ENCODE measurements at regions not wholly inside any gene's neighbourhood (a gene's known extent, or its start where the extent isn't known, plus 50 kb on each side); places are given as distances from the start of the nearest gene placed in this dataset.

DNA sequence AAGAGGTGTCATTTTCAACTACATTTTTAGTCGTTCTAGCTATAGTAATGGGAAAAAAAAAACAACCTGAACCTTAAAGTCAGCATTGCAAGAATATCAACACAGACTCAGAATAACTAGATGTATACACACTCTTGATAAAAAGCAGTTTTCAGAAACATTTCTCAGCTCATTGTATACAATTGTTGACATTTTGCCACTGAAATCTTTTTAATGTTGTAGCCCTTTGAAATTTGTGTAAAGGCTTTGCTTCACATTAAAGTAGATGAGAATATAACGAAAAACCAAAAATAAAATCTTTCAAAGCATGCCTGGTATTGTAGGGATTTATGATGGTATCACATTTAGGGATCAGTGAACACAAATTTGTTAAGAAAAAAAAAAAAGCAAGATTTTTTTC lies 87.2 kb upstream of the SLC10A2 start:
- TF ChIP-seq, protein P1, sequence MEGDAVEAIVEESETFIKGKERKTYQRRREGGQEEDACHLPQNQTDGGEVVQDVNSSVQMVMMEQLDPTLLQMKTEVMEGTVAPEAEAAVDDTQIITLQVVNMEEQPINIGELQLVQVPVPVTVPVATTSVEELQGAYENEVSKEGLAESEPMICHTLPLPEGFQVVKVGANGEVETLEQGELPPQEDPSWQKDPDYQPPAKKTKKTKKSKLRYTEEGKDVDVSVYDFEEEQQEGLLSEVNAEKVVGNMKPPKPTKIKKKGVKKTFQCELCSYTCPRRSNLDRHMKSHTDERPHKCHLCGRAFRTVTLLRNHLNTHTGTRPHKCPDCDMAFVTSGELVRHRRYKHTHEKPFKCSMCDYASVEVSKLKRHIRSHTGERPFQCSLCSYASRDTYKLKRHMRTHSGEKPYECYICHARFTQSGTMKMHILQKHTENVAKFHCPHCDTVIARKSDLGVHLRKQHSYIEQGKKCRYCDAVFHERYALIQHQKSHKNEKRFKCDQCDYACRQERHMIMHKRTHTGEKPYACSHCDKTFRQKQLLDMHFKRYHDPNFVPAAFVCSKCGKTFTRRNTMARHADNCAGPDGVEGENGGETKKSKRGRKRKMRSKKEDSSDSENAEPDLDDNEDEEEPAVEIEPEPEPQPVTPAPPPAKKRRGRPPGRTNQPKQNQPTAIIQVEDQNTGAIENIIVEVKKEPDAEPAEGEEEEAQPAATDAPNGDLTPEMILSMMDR (IDR thresholded peaks at IDR 0.05) = no peak
- TF ChIP-seq POLR2A (IDR thresholded peaks at IDR 0.05) = no peak

Data from lower leg skin (tissue), 3 donors.